Mesendoderm (in vitro differentiated cells): ENCODE measurements at regions not wholly inside any gene's neighbourhood (a gene's known extent, or its start where the extent isn't known, plus 50 kb on each side); places are given as distances from the start of the nearest gene placed in this dataset.
A peak's percentile ranks its signal among the peaks of the same experiment; 100 is the strongest.

Experiments used
- DNase-seq: peaks from one replicate; pipeline ENCODE4 v3.0.0; 2013
- H2AK5ac ChIP-seq: 2 replicates; pipeline ENCODE4 v1.6.1; 2013; ENCODE audit warnings: low read length, inconsistent platforms
- H2BK120ac ChIP-seq: 2 replicates; pipeline ENCODE4 v1.6.1; 2013; ENCODE audit warnings: low read depth, mild to moderate bottlenecking, low read length, moderate library complexity, mixed read lengths
- H2BK15ac ChIP-seq: replicated peaks from 2 replicates; pipeline ENCODE4 v1.6.1; 2013; ENCODE audit warnings: low read depth, mild to moderate bottlenecking, moderate library complexity
- H2BK5ac ChIP-seq: 2 replicates; pipeline ENCODE4 v1.6.1; 2013; ENCODE audit warnings: low read length, inconsistent platforms
- H3K18ac ChIP-seq: 2 replicates; pipeline ENCODE4 v1.6.1; 2013; ENCODE audit warnings: mild to moderate bottlenecking, low read length, mixed read lengths
- H3K23ac ChIP-seq: one replicate; pipeline ENCODE4 v1.6.1; 2013; ENCODE audit warnings: low read length
- H3K27ac ChIP-seq: 2 replicates; pipeline ENCODE4 v1.5.1; 2013; ENCODE audit warnings: low read depth, mild to moderate bottlenecking, inconsistent platforms, low read length, moderate library complexity
- H3K27me3 ChIP-seq: 2 replicates; pipeline ENCODE4 v1.6.1; 2013; ENCODE audit warnings: low read length, control low read depth, mild to moderate bottlenecking, inconsistent platforms; ENCODE audit not compliant: insufficient read depth, poor library complexity
- H3K36me3 ChIP-seq: 2 replicates; pipeline ENCODE4 v1.6.1; 2013; ENCODE audit warnings: low read length, inconsistent platforms; ENCODE audit not compliant: control insufficient read depth, insufficient read depth
- H3K4ac ChIP-seq: one replicate; pipeline ENCODE4 v1.6.1; 2013; ENCODE audit warnings: low read depth, mild to moderate bottlenecking, low read length, moderate library complexity
- H3K4me1 ChIP-seq: 2 replicates; pipeline ENCODE4 v1.6.1; 2013; ENCODE audit warnings: low read depth, low read length, inconsistent platforms; ENCODE audit not compliant: control insufficient read depth
- H3K4me2 ChIP-seq: 2 replicates; pipeline ENCODE4 v1.6.1; 2013; ENCODE audit warnings: low read length
- H3K4me3 ChIP-seq: 2 replicates; pipeline ENCODE4 v1.5.1; 2013; ENCODE audit warnings: mild to moderate bottlenecking, low read length
- H3K56ac ChIP-seq: one replicate; pipeline ENCODE4 v1.6.1; 2013; ENCODE audit warnings: low read length
- H3K79me1 ChIP-seq: 2 replicates; pipeline ENCODE4 v1.6.1; 2013; ENCODE audit warnings: low read length, inconsistent platforms
- H3K79me2 ChIP-seq: 2 replicates; pipeline ENCODE4 v1.6.1; 2013; ENCODE audit warnings: mild to moderate bottlenecking, low read length; ENCODE audit not compliant: control insufficient read depth, insufficient read depth
- H3K9ac ChIP-seq: 2 replicates; pipeline ENCODE4 v1.6.1; 2013; ENCODE audit warnings: low read length, inconsistent platforms
- H4K5ac ChIP-seq: one replicate; pipeline ENCODE4 v1.6.1; 2013; ENCODE audit warnings: low read length
- H4K8ac ChIP-seq: one replicate; pipeline ENCODE4 v1.6.1; 2013; ENCODE audit warnings: low read depth, mild to moderate bottlenecking, control low read depth, low read length, moderate library complexity
- WGBS: extraction: QIAGEN DNeasy Blood & Tissue Kit; methylation state at CpG from one replicate; pipeline ENCODE4 v1.1.7; 2013; ENCODE audit warnings: low lambda C conversion rate, missing lambda C conversion rate; ENCODE audit not compliant: insufficient coverage; ENCODE audit errors: extremely low coverage; 5-methylcytosine and 5-hydroxymethylcytosine counted together

- no peak for DNase-seq
- H4K8ac ChIP-seq = no peak overlapping the region
- no peak overlapping the region for H3K4ac ChIP-seq
- no peak overlapping the region for H2BK15ac ChIP-seq
- no peak overlapping the region for H3K56ac ChIP-seq
- no peak overlapping the region for H3K4me2 ChIP-seq
- H3K27me3 ChIP-seq = no peaks in the 10 kb centered on the region
- H3K4me3 ChIP-seq = no peak overlapping the region
- no peak overlapping the region for H3K27ac ChIP-seq
- no peaks in the 10 kb centered on the region for H3K79me2 ChIP-seq
- no peak overlapping the region for H3K18ac ChIP-seq
- H3K4me1 ChIP-seq = no peaks in the 10 kb centered on the region
- H3K23ac ChIP-seq = no peak overlapping the region
- H2BK120ac ChIP-seq = no peak overlapping the region
- H4K5ac ChIP-seq = no peak overlapping the region
- H2AK5ac ChIP-seq = no peak overlapping the region
- no peak overlapping the region for H2BK5ac ChIP-seq
- no peaks in the 10 kb centered on the region for H3K79me1 ChIP-seq
- H3K36me3 ChIP-seq = no peaks in the 10 kb centered on the region
- no peak overlapping the region for H3K9ac ChIP-seq
- no CpG with 5 or more reads among the region's 17 CpGs for WGBS
Observed at GRCh38 chr3:182259579-182259978, 533.7 kb upstream of the ATP11B start.

GRCh38 chr3:182261041-182261440, 532.3 kb upstream of the ATP11B start:
- no peak overlapping the region for H2BK5ac ChIP-seq
- H3K18ac ChIP-seq = no peak overlapping the region
- H3K23ac ChIP-seq = no peak overlapping the region
- no peak overlapping the region for H3K4me3 ChIP-seq
- no peak overlapping the region for H2BK15ac ChIP-seq
- no peaks in the 10 kb centered on the region for H3K79me2 ChIP-seq
- WGBS = no CpG with 5 or more reads among the region's 7 CpGs
- no peaks in the 10 kb centered on the region for H3K36me3 ChIP-seq
- no peak overlapping the region for H3K4ac ChIP-seq
- no peak for DNase-seq
- no peaks in the 10 kb centered on the region for H3K79me1 ChIP-seq
- H2AK5ac ChIP-seq = no peak overlapping the region
- H3K4me2 ChIP-seq = no peak overlapping the region
- H3K56ac ChIP-seq = no peak overlapping the region
- H3K27me3 ChIP-seq = no peaks in the 10 kb centered on the region
- no peaks in the 10 kb centered on the region for H3K4me1 ChIP-seq
- H4K5ac ChIP-seq = no peak overlapping the region
- no peak overlapping the region for H3K9ac ChIP-seq
- H2BK120ac ChIP-seq = no peak overlapping the region
- H3K27ac ChIP-seq = no peak overlapping the region
- no peak overlapping the region for H4K8ac ChIP-seq

GRCh38 chr3:182268711-182269110, 524.6 kb upstream of the ATP11B start:
- Histone ChIP-seq H4K8ac (no peak overlapping the region), H3K56ac (no peak overlapping the region), H2BK5ac (no peak overlapping the region), H3K27ac (no peak overlapping the region), H3K18ac (no peak overlapping the region), H2AK5ac (no peak overlapping the region), H2BK15ac (no peak overlapping the region), H3K79me2 (no peaks in the 10 kb centered on the region), H3K23ac (no peak overlapping the region), H3K27me3 (no peaks in the 10 kb centered on the region), H3K36me3 (no peaks in the 10 kb centered on the region), H3K4me3 (no peak overlapping the region), H4K5ac (no peak overlapping the region), H2BK120ac (no peak overlapping the region), H3K4me2 (no peak overlapping the region), H3K4ac (no peak overlapping the region), H3K4me1 (no peaks in the 10 kb centered on the region), H3K9ac (no peak overlapping the region), H3K79me1 (no peaks in the 10 kb centered on the region)
- DNase-seq = no peak
- WGBS = no CpG with 5 or more reads among the region's 4 CpGs

GRCh38 chr3:182276512-182276911, 516.8 kb upstream of the ATP11B start:
- no peak overlapping the region for H3K4ac ChIP-seq
- no peak overlapping the region for H4K8ac ChIP-seq
- no peak overlapping the region for H3K9ac ChIP-seq
- no peak overlapping the region for H2AK5ac ChIP-seq
- H3K79me2 ChIP-seq = no peaks in the 10 kb centered on the region
- no peaks in the 10 kb centered on the region for H3K79me1 ChIP-seq
- no peak overlapping the region for H3K18ac ChIP-seq
- H3K4me1 ChIP-seq = no peaks in the 10 kb centered on the region
- no peak overlapping the region for H2BK15ac ChIP-seq
- H3K4me2 ChIP-seq = no peak overlapping the region
- no peak overlapping the region for H3K56ac ChIP-seq
- no peaks in the 10 kb centered on the region for H3K36me3 ChIP-seq
- H3K27ac ChIP-seq = no peak overlapping the region
- no peaks in the 10 kb centered on the region for H3K27me3 ChIP-seq
- no peak overlapping the region for H2BK5ac ChIP-seq
- no CpG with 5 or more reads among the region's 4 CpGs for WGBS
- H2BK120ac ChIP-seq = no peak overlapping the region
- no peak for DNase-seq
- H4K5ac ChIP-seq = no peak overlapping the region
- no peak overlapping the region for H3K23ac ChIP-seq
- no peak overlapping the region for H3K4me3 ChIP-seq

- Histone ChIP-seq H4K5ac (no peak overlapping the region), H2BK15ac (no peak overlapping the region), H3K4me2 (no peak overlapping the region), H3K4me1 (no peaks in the 10 kb centered on the region), H3K56ac (no peak overlapping the region), H4K8ac (no peak overlapping the region), H3K36me3 (no peaks in the 10 kb centered on the region), H3K27ac (no peak overlapping the region), H3K23ac (no peak overlapping the region), H2BK5ac (no peak overlapping the region), H3K9ac (no peak overlapping the region), H3K79me1 (no peaks in the 10 kb centered on the region), H3K4ac (no peak overlapping the region), H3K79me2 (no peaks in the 10 kb centered on the region), H3K27me3 (no peaks in the 10 kb centered on the region), H3K18ac (no peak overlapping the region), H3K4me3 (no peak overlapping the region), H2AK5ac (no peak overlapping the region), H2BK120ac (no peak overlapping the region)
- no CpG with 5 or more reads among the region's 5 CpGs for WGBS
- DNase-seq = peak; percentile 6
Observed at GRCh38 chr3:182284793-182285192, 508.5 kb upstream of the ATP11B start.

- WGBS = no CpG with 5 or more reads among the region's 1 CpG
- H3K36me3 ChIP-seq = no peaks in the 10 kb centered on the region
- no peak overlapping the region for H3K27ac ChIP-seq
Observed at GRCh38 chr3:182292591-182292990, 500.7 kb upstream of the ATP11B start.

More at GRCh38 chr3:182292591-182292990, 500.7 kb upstream of the ATP11B start:
- Histone ChIP-seq H3K4me3 (no peak overlapping the region), H3K23ac (no peak overlapping the region), H3K79me1 (no peaks in the 10 kb centered on the region), H3K4me1 (no peaks in the 10 kb centered on the region), H3K56ac (no peak overlapping the region), H2BK5ac (no peak overlapping the region), H3K79me2 (no peaks in the 10 kb centered on the region), H3K4ac (no peak overlapping the region), H3K9ac (no peak overlapping the region), H2BK120ac (no peak overlapping the region), H2BK15ac (no peak overlapping the region), H3K27me3 (no peaks in the 10 kb centered on the region), H3K4me2 (no peak overlapping the region), H4K8ac (no peak overlapping the region), H2AK5ac (no peak overlapping the region), H3K18ac (no peak overlapping the region), H4K5ac (no peak overlapping the region)
- no peak for DNase-seq
